ENCODE measurements at regions not wholly inside any gene's neighbourhood (a gene's known extent, or its start where the extent isn't known, plus 50 kb on each side); places are given as distances from the start of the nearest gene placed in this dataset.

DNA sequence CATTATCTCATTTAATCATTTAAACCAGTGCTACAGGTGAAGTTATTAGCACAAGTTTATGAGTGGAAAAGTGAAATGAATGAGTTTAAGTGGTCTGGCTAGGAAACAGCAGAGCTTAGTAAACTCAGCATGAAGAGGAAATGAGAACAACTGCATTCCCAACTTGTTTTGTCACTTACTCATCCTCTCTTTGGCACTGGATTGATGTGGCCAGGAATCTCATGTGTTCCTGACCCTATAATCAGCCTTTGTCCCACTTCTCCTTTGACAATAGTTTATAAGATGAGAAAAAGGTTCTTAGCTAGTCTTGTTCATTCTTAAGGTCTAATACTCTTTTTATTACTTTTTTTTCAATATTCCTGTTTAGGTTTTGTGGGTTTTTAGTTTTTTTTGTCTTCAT lies 559.2 kb upstream of the TLE4 start:
- H3K27me3 Mint-ChIP-seq: no peaks in the 10 kb centered on the region
- H3K9me3 Mint-ChIP-seq: peaks cover 11% of the 10 kb centered on the region
- H3K4me3 Mint-ChIP-seq: no peak overlapping the region
- H3K4me1 Mint-ChIP-seq (ENCODE audit: low read depth in 2 of 2): no peaks in the 10 kb centered on the region
- no peak overlapping the region for H3K27ac Mint-ChIP-seq
- DNase-seq (ENCODE audit: low spot score): no peak
- H3K36me3 Mint-ChIP-seq: no peaks in the 10 kb centered on the region
- no peak for ATAC-seq

DNA sequence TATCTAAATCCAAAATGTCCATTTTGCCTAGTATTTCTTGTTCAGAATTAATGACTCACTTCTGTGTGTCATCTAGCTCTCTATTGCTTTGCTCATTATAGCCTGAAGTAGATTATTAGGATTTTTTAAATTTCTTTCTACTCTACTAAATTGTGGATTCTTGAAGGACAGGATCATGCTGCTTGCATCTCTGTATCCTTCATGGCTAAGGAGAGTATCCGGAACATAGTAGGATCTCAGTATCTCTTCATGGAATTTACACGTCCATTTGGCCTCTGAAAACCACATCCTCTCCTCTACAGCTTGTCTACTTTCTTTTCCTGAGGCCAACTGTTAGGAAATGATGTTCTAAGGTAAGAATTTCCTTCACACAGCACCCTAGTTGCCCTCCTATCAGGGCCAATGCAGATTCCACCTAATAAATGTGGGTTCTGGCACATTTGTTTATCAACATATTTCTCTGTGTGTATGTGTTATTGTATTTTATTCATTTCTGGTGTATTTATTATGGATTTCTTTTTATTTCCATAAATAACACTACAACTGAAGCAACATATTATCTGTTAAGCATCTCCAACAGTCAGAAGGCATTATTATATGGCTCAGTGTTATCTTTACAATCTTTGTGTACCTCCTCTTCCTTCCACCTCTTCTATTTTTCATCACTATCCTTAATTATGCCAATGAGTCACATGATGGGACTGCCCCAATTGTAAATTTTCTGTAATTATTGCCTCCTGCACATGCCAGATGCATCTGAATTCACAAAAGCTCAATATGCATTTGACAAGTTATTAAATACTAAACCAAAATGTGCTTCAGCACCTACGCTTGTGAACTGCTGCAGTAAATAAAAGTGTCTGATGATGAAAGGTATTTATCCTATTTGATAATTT lies 557.8 kb upstream of the TLE4 start:
- H3K36me3 Mint-ChIP-seq: no peaks in the 10 kb centered on the region
- H3K9me3 Mint-ChIP-seq: peaks cover 14% of the 10 kb centered on the region
- no peak overlapping the region for H3K27ac Mint-ChIP-seq
- H3K4me1 Mint-ChIP-seq (ENCODE audit: low read depth in 2 of 2): no peaks in the 10 kb centered on the region
- ATAC-seq: no peak
- no peaks in the 10 kb centered on the region for H3K27me3 Mint-ChIP-seq
- DNase-seq (ENCODE audit: low spot score): no peak
- H3K4me3 Mint-ChIP-seq: no peak overlapping the region

- H3K4me1 Mint-ChIP-seq (ENCODE audit: low read depth in 2 of 2): no peaks in the 10 kb centered on the region
- ATAC-seq (no peak), DNase-seq (ENCODE audit: low spot score) (no peak)
- peaks cover 14% of the 10 kb centered on the region for H3K9me3 Mint-ChIP-seq
- H3K36me3 Mint-ChIP-seq: no peaks in the 10 kb centered on the region
- no peak overlapping the region for H3K4me3 Mint-ChIP-seq
- H3K27me3 Mint-ChIP-seq: no peaks in the 10 kb centered on the region
- H3K27ac Mint-ChIP-seq: no peak overlapping the region
These were observed 556.7 kb upstream of the TLE4 start for GRCh38 chr9:79014929-79015699.

DNA sequence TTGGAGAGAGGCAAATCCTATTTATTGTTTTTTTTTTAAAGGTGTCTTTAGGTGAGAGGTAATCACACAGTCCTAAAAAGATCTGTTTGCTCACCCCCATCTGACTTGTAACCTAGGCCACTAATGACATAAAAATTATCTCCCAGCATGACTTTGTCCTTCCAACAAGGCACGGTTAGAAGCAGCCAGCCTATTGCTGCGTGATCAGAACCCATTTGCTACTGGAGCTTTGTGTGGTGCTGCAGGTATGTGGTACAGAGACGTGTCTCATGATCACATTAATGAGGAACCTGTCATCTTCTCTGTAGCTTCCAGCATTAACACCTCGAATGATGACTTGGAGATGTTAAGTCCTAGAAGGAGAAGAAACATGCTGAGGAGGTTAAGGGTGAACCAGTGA lies 555.8 kb upstream of the TLE4 start:
- Mint-ChIP-seq H3K4me3 (no peak overlapping the region), H3K27ac (no peak overlapping the region), H3K4me1 (ENCODE audit: low read depth in 2 of 2) (no peaks in the 10 kb centered on the region), H3K27me3 (no peaks in the 10 kb centered on the region), H3K9me3 (peaks cover 11% of the 10 kb centered on the region), H3K36me3 (no peaks in the 10 kb centered on the region)
- no peak for ATAC-seq
- no peak for DNase-seq (ENCODE audit: low spot score)

DNA sequence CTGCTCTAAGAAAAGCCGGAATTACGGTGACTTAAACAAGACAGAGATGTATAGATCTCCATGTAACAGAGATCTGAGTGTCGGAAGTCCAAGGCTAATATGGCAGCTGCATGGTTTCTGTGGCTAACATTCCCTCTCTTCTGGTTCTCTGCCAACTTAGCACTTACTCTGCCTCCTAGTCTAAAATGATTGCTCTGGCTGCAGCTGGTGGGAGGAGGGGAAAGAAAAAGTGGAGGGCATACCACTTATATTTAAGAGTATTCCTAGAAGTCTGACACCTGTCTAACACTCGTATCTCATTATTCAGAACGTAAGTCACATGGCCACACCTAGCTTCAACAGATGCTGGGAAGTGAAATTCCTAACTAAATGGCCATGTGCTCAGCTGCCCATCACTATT lies 551.5 kb upstream of the TLE4 start:
- Mint-ChIP-seq H3K9me3 (peaks cover 7% of the 10 kb centered on the region), H3K4me3 (no peak overlapping the region), H3K36me3 (no peaks in the 10 kb centered on the region), H3K4me1 (ENCODE audit: low read depth in 2 of 2) (no peaks in the 10 kb centered on the region), H3K27ac (no peak overlapping the region), H3K27me3 (no peaks in the 10 kb centered on the region)
- no peak for ATAC-seq
- DNase-seq (ENCODE audit: low spot score): no peak

GRCh38 chr9:79021084-79021483 lies 550.7 kb upstream of the TLE4 start:
- Mint-ChIP-seq H3K4me1 (ENCODE audit: low read depth in 2 of 2) (no peaks in the 10 kb centered on the region), H3K27ac (no peak overlapping the region), H3K27me3 (no peaks in the 10 kb centered on the region), H3K36me3 (no peaks in the 10 kb centered on the region), H3K4me3 (no peak overlapping the region), H3K9me3 (peaks cover 5% of the 10 kb centered on the region)
- DNase-seq (ENCODE audit: low spot score) (no peak), ATAC-seq (no peak)

- Mint-ChIP-seq H3K27me3 (no peaks in the 10 kb centered on the region), H3K4me1 (ENCODE audit: low read depth in 2 of 2) (no peaks in the 10 kb centered on the region), H3K4me3 (no peak overlapping the region), H3K27ac (no peak overlapping the region), H3K36me3 (no peaks in the 10 kb centered on the region), H3K9me3 (peaks cover 5% of the 10 kb centered on the region)
- ATAC-seq: no peak
- DNase-seq (ENCODE audit: low spot score): no peak
These were observed 548.6 kb upstream of the TLE4 start for GRCh38 chr9:79023134-79023580.

GRCh38 chr9:79026316-79026715 lies 545.4 kb upstream of the TLE4 start:
- H3K4me1 Mint-ChIP-seq (ENCODE audit: low read depth in 2 of 2): no peaks in the 10 kb centered on the region
- no peak overlapping the region for H3K27ac Mint-ChIP-seq
- H3K27me3 Mint-ChIP-seq: no peaks in the 10 kb centered on the region
- DNase-seq (ENCODE audit: low spot score): no peak
- no peak overlapping the region for H3K4me3 Mint-ChIP-seq
- H3K9me3 Mint-ChIP-seq: peaks cover 5% of the 10 kb centered on the region
- H3K36me3 Mint-ChIP-seq: no peaks in the 10 kb centered on the region
- ATAC-seq: no peak

DNA sequence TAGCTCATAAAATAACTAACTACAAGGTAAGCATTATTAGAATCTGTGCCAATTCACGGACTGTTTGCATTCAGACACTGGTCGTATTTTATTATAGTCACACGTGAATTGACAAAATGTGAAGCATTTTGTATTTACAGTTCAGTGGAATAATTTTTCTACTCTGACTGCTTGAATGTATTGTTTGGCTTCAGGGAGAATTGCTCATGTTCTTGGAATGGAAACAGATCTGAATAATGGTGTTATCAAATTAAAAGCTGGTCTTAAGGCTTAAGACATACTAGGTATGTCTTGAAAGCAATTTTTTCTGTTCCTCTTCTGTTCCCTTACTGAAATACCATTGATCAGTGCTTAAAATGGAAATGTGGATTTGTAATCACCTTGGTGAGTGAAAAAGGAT lies 543.7 kb upstream of the TLE4 start:
- Mint-ChIP-seq H3K27ac (no peak overlapping the region), H3K36me3 (no peaks in the 10 kb centered on the region), H3K9me3 (peaks cover 5% of the 10 kb centered on the region), H3K4me1 (ENCODE audit: low read depth in 2 of 2) (no peaks in the 10 kb centered on the region), H3K27me3 (no peaks in the 10 kb centered on the region), H3K4me3 (no peak overlapping the region)
- no peak for DNase-seq (ENCODE audit: low spot score)
- no peak for ATAC-seq

DNA sequence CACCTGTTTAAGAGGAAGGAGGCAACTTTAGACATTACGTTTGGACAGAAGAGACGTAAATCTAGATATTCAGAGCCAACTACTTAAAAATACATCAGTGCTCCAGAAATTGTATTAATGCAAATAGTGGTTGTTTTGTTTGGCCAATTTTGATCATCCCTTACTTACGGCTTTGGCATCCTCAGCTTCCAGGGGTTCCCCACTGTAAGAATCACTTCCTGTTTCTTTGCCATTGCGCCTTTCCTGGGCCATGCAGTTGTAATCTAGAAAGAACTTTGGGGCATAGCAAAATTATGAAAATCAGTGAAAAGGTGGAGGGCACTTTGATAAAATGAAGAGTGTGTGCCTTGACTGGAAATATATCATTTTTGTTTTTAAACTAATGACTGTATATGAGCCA lies 537.2 kb upstream of the TLE4 start:
- Mint-ChIP-seq H3K36me3 (no peaks in the 10 kb centered on the region), H3K27ac (no peak overlapping the region), H3K4me3 (no peak overlapping the region), H3K4me1 (ENCODE audit: low read depth in 2 of 2) (no peaks in the 10 kb centered on the region), H3K27me3 (no peaks in the 10 kb centered on the region), H3K9me3 (peaks cover 8% of the 10 kb centered on the region)
- ATAC-seq (no peak), DNase-seq (ENCODE audit: low spot score) (no peak)

DNA sequence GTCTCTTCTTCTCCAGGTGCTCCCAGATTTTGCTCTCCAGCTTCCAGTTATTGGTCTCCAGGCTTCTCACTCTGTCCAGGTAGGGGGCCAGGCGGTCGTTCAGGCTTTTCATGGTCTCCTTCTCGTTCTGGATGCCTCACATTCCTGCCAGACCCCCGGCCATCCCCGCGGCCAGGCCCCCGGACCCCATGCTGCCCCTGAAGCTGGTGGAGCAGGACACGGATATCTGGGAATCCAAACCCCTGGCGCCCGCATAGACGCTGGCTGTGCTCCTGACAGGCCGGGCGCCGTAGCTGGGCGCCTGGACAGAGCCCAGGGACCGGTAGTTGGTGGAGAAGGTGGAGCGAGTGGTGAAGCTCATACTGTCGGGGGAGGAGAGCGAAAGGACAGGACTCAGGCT lies 534.4 kb upstream of the TLE4 start:
- H3K27me3 Mint-ChIP-seq: no peaks in the 10 kb centered on the region
- H3K4me3 Mint-ChIP-seq: no peak overlapping the region
- ATAC-seq (no peak), DNase-seq (ENCODE audit: low spot score) (no peak)
- H3K4me1 Mint-ChIP-seq (ENCODE audit: low read depth in 2 of 2): no peaks in the 10 kb centered on the region
- no peak overlapping the region for H3K27ac Mint-ChIP-seq
- peaks cover 3% of the 10 kb centered on the region for H3K9me3 Mint-ChIP-seq
- H3K36me3 Mint-ChIP-seq: no peaks in the 10 kb centered on the region

- peaks cover 8% of the 10 kb centered on the region for H3K9me3 Mint-ChIP-seq
- H3K36me3 Mint-ChIP-seq: no peaks in the 10 kb centered on the region
- no peak for DNase-seq (ENCODE audit: low spot score)
- no peak for ATAC-seq
- no peaks in the 10 kb centered on the region for H3K4me1 Mint-ChIP-seq (ENCODE audit: low read depth in 2 of 2)
- H3K4me3 Mint-ChIP-seq: no peak overlapping the region
- H3K27ac Mint-ChIP-seq: no peak overlapping the region
- H3K27me3 Mint-ChIP-seq: no peaks in the 10 kb centered on the region
These were observed 531.1 kb upstream of the TLE4 start for GRCh38 chr9:79040671-79041070.

- no peak for ATAC-seq
- H3K27me3 Mint-ChIP-seq: no peaks in the 10 kb centered on the region
- peaks cover 8% of the 10 kb centered on the region for H3K9me3 Mint-ChIP-seq
- H3K27ac Mint-ChIP-seq: no peak overlapping the region
- no peaks in the 10 kb centered on the region for H3K36me3 Mint-ChIP-seq
- no peaks in the 10 kb centered on the region for H3K4me1 Mint-ChIP-seq (ENCODE audit: low read depth in 2 of 2)
- no peak overlapping the region for H3K4me3 Mint-ChIP-seq
- DNase-seq (ENCODE audit: low spot score): no peak
These were observed 530.5 kb upstream of the TLE4 start for GRCh38 chr9:79041266-79041665.

- Mint-ChIP-seq H3K4me3 (no peak overlapping the region), H3K27ac (no peak overlapping the region), H3K4me1 (ENCODE audit: low read depth in 2 of 2) (no peaks in the 10 kb centered on the region), H3K36me3 (no peaks in the 10 kb centered on the region), H3K9me3 (peaks cover 5% of the 10 kb centered on the region), H3K27me3 (no peaks in the 10 kb centered on the region)
- no peak for DNase-seq (ENCODE audit: low spot score)
- no peak for ATAC-seq
These were observed 527.8 kb upstream of the TLE4 start for GRCh38 chr9:79043916-79044315.

Measured in natural killer cell treated with Interleukin-12 subunit alpha and Interleukin-12 subunit beta and Interleukin-15 and Interleukin-18, amount 100 ng/mL, for 72 hours (primary cell).